Natural killer cell (primary cell): ENCODE measurements at regions not wholly inside any gene's neighbourhood (a gene's known extent, or its start where the extent isn't known, plus 50 kb on each side); places are given as distances from the start of the nearest gene placed in this dataset.

Experiments used
- ATAC-seq, 3 donors: fragments of 150-1000 bp in 2 of 3; fragments of 200-7000 bp in 1 of 3; cut with Tn5 transposase; 1 replicate in 1 of 3; 2 replicates in 2 of 3; pipeline ENCODE4 v1.10.0; 2021; ENCODE audit warnings: mild to moderate bottlenecking in 2 of 3, moderate library complexity in 2 of 3
- DNase-seq, 2 donors: peaks; one replicate each; pipeline versions ENCODE4 v3.0.0 to v3.0.0-alpha.2; 2013 to 2021; ENCODE audit warnings: mixed read lengths in 1 of 2
- H3K27ac ChIP-seq: one replicate; pipeline ENCODE4 v1.5.1; 2013; ENCODE audit warnings: mild to moderate bottlenecking, low read length
- H3K27me3 ChIP-seq: one replicate; pipeline ENCODE4 v1.6.1; 2013; ENCODE audit warnings: low read length; ENCODE audit not compliant: control insufficient read depth, insufficient read depth
- H3K36me3 ChIP-seq: one replicate; pipeline ENCODE4 v1.6.1; 2013; ENCODE audit warnings: low read length; ENCODE audit not compliant: control insufficient read depth, insufficient read depth
- H3K4me1 ChIP-seq: one replicate; pipeline ENCODE4 v1.6.1; 2013; ENCODE audit warnings: low read length; ENCODE audit not compliant: control insufficient read depth, insufficient read depth
- H3K4me3 ChIP-seq: one replicate; pipeline ENCODE4 v1.5.1; 2013; ENCODE audit warnings: low read length
- H3K9me3 ChIP-seq: one replicate; pipeline ENCODE4 v1.6.1; 2013; ENCODE audit warnings: low read length; ENCODE audit not compliant: control insufficient read depth, insufficient read depth
- H3K27ac Mint-ChIP-seq, 2 donors: one replicate each; pipeline ENCODE4 v1.8.0; 2022; ENCODE audit warnings: mild to moderate bottlenecking in 2 of 2, mixed read lengths in 2 of 2, moderate library complexity in 1 of 2
- H3K27me3 Mint-ChIP-seq, 2 donors: one replicate each; pipeline ENCODE4 v1.8.0; 2022; ENCODE audit warnings: low read depth in 2 of 2, mixed read lengths in 2 of 2
- H3K36me3 Mint-ChIP-seq: one replicate; pipeline ENCODE4 v1.8.0; 2022; ENCODE audit warnings: mixed read lengths
- H3K4me1 Mint-ChIP-seq, 2 donors: one replicate each; pipeline ENCODE4 v1.8.0; 2022; ENCODE audit warnings: mixed read lengths in 2 of 2
- H3K4me3 Mint-ChIP-seq: one replicate; pipeline ENCODE4 v1.8.0; 2022; ENCODE audit warnings: mild to moderate bottlenecking, moderate library complexity, mixed read lengths
- H3K9me3 Mint-ChIP-seq, 2 donors: one replicate each; pipeline ENCODE4 v1.8.0; 2022; ENCODE audit warnings: mixed read lengths in 2 of 2
- CTCF ChIP-seq: fragments of 200-600 bp; IDR thresholded peaks from one replicate; pipeline ENCODE4 v1.8.0; 2022; ENCODE audit warnings: antibody characterized with exemption
- WGBS: methylation state at CpG from one replicate; pipeline ENCODE4 v1.1.7; 2013; ENCODE audit warnings: missing lambda C conversion rate; ENCODE audit not compliant: insufficient coverage; 5-methylcytosine and 5-hydroxymethylcytosine counted together
- intact Hi-C: fragments of 100-400 bp; cut with micrococcal nuclease; formaldehyde crosslinking; loops from one replicate; pipeline ENCODE4 v1.14.2; 2022

- peaks cover 0 to 10% of the 10 kb centered on the region in 2 donors for H3K4me1 Mint-ChIP-seq
- ATAC-seq: no peak
- no peaks in the 10 kb centered on the region for H3K36me3 ChIP-seq
Observed at GRCh38 chr2:12548906-12549305, 167.8 kb upstream of the TRIB2 start.

GRCh38 chr2:12549641-12550040 is 167.1 kb upstream of the TRIB2 start:
- H3K4me3 ChIP-seq: no peak overlapping the region
- intact Hi-C loops: no loop called here
- Mint-ChIP-seq H3K27me3 (peaks cover 3 to 8% of the 10 kb centered on the region in 2 donors), H3K4me3 (no peak overlapping the region), H3K4me1 (peaks cover 0 to 10% of the 10 kb centered on the region in 2 donors), H3K27ac (no peak overlapping the region), H3K36me3 (no peaks in the 10 kb centered on the region), H3K9me3 (no peaks in the 10 kb centered on the region)
- DNase-seq: no peak
- H3K27ac ChIP-seq: no peak overlapping the region
- TF ChIP-seq CTCF: no peak
- H3K36me3 ChIP-seq: no peaks in the 10 kb centered on the region
- no peaks in the 10 kb centered on the region for H3K9me3 ChIP-seq
- no peaks in the 10 kb centered on the region for H3K27me3 ChIP-seq
- no peak for ATAC-seq
- WGBS: 92% methylated on average over 1 of the region's 2 CpGs
- H3K4me1 ChIP-seq: no peaks in the 10 kb centered on the region

More at GRCh38 chr2:12548906-12549305, 167.8 kb upstream of the TRIB2 start:
- Mint-ChIP-seq H3K9me3 (no peaks in the 10 kb centered on the region), H3K27me3 (peaks cover 3 to 12% of the 10 kb centered on the region in 2 donors), H3K36me3 (no peaks in the 10 kb centered on the region), H3K27ac (no peak overlapping the region), H3K4me3 (no peak overlapping the region)
- H3K4me3 ChIP-seq: no peak overlapping the region
- no peak for TF ChIP-seq CTCF
- DNase-seq: no peak
- no peaks in the 10 kb centered on the region for H3K4me1 ChIP-seq
- no peaks in the 10 kb centered on the region for H3K9me3 ChIP-seq
- H3K27ac ChIP-seq: no peak overlapping the region
- WGBS: 81% methylated on average over 2 of the region's 4 CpGs
- no peaks in the 10 kb centered on the region for H3K27me3 ChIP-seq
- intact Hi-C loops: no loop called here

- Mint-ChIP-seq H3K4me3 (no peak overlapping the region), H3K27ac (no peak overlapping the region), H3K27me3 (peaks cover 0 to 3% of the 10 kb centered on the region in 2 donors), H3K9me3 (no peaks in the 10 kb centered on the region), H3K36me3 (no peaks in the 10 kb centered on the region), H3K4me1 (peaks cover 20 to 26% of the 10 kb centered on the region in 2 donors)
- no peaks in the 10 kb centered on the region for H3K36me3 ChIP-seq
- H3K4me1 ChIP-seq: peaks cover 8% of the 10 kb centered on the region
- intact Hi-C loops: no loop called here
- no peak for TF ChIP-seq CTCF
- no peak overlapping the region for H3K4me3 ChIP-seq
- no peak overlapping the region for H3K27ac ChIP-seq
- 86% methylated on average over 6 of the region's 7 CpGs for WGBS
- DNase-seq: no peak
- no peaks in the 10 kb centered on the region for H3K9me3 ChIP-seq
- ATAC-seq: no peak
- no peaks in the 10 kb centered on the region for H3K27me3 ChIP-seq
Observed at GRCh38 chr2:12552092-12552491, 164.6 kb upstream of the TRIB2 start.

- H3K9me3 ChIP-seq: no peaks in the 10 kb centered on the region
- H3K27ac Mint-ChIP-seq: peak overlapping the region in 1 of 2 donors; percentile 62
- TF ChIP-seq CTCF: no peak
- no peak overlapping the region for H3K4me3 ChIP-seq
- intact Hi-C loops: no loop called here
- H3K9me3 Mint-ChIP-seq: no peaks in the 10 kb centered on the region
- WGBS: 95% methylated on average over 11 of the region's 12 CpGs
- H3K4me3 Mint-ChIP-seq: no peak overlapping the region
- peaks cover 0 to 3% of the 10 kb centered on the region in 2 donors for H3K27me3 Mint-ChIP-seq
- peaks cover 8% of the 10 kb centered on the region for H3K4me1 ChIP-seq
- H3K36me3 ChIP-seq: no peaks in the 10 kb centered on the region
- H3K36me3 Mint-ChIP-seq: no peaks in the 10 kb centered on the region
- no peaks in the 10 kb centered on the region for H3K27me3 ChIP-seq
- no peak overlapping the region for H3K27ac ChIP-seq
- no peak for ATAC-seq
- H3K4me1 Mint-ChIP-seq: peaks cover 22 to 27% of the 10 kb centered on the region in 2 donors
- no peak for DNase-seq
Observed at GRCh38 chr2:12554224-12555011, 162.3 kb upstream of the TRIB2 start.
